Stimulated activated CD4-positive, alpha-beta T cell treated with anti-CD3 and anti-CD28 coated beads, Interleukin-2, amount 100 ng/mL, for 4 hours (primary cell): ENCODE measurements at regions not wholly inside any gene's neighbourhood (a gene's known extent, or its start where the extent isn't known, plus 50 kb on each side); places are given as distances from the start of the nearest gene placed in this dataset.

Experiments
- DNase-seq: peaks from one replicate; pipeline ENCODE4 v3.0.0-alpha.2; 2020; ENCODE audit warnings: low read depth

- no peak for DNase-seq
These were observed 469.6 kb downstream of the NPHP4 start for GRCh38 chr1:5522531-5523145.

GRCh38 chr1:5519366-5520135 lies 472.7 kb downstream of the NPHP4 start:
- no peak for DNase-seq

- DNase-seq, result no peak
These were observed 475.5 kb downstream of the NPHP4 start for GRCh38 chr1:5516756-5517155.

- no peak for DNase-seq
These were observed 476.7 kb downstream of the NPHP4 start for GRCh38 chr1:5515501-5515900.

- DNase-seq, result peak; percentile 50
These were observed 477.6 kb downstream of the NPHP4 start for GRCh38 chr1:5514527-5515183.

DNA sequence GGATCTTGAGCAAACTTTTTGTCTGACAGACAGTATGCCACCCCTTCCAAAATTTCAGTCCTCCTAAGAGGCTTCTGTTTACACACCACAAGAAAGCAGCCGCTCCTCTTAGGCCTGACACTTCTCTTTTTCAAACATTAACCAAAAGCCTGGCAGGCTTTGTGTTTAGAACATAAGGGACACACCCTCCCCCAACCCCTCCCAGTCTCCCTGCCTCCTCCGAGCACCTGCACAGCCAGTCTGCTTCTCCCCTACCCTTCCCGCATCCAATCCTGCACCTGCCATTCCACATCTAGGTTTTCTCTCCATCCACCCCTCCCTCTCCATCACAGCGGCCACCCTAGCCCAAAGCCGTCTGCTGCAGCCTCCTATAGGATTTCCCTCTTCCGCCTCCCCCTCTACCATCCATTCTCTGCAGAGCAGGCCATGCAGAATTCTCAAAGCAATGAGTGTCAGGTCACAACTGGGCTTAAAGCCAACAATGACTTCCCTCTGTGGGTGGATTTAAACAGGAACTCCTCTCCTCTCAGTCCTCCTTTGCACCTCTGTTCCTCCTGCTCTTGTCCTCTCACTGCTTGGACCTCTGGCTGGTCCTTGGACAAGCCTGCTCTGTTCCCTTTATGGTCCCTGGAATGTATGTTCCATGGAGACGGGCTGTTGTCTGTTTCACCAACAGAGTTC lies 478.2 kb downstream of the NPHP4 start:
- DNase-seq, result no peak

DNA sequence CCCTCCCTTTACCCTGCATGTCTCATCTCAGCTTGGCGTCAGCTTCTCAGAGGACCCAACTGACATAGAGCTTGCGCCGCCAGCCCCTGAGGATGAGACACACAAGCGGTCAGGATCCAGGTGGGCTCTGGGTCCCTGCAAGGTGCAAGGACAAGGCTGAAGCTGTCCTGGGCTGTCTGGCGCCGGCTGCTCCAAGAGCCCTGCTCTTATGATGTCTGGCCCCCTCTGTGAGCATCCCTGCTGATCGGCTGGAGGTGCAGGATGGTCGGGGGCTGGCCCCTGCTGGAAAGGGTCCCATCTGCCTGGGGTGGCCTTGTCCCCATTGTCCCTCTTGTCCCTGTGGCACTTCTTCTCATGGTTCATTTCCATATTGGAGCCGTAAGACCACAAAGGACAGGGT lies 479.0 kb downstream of the NPHP4 start:
- DNase-seq, result no peak

DNA sequence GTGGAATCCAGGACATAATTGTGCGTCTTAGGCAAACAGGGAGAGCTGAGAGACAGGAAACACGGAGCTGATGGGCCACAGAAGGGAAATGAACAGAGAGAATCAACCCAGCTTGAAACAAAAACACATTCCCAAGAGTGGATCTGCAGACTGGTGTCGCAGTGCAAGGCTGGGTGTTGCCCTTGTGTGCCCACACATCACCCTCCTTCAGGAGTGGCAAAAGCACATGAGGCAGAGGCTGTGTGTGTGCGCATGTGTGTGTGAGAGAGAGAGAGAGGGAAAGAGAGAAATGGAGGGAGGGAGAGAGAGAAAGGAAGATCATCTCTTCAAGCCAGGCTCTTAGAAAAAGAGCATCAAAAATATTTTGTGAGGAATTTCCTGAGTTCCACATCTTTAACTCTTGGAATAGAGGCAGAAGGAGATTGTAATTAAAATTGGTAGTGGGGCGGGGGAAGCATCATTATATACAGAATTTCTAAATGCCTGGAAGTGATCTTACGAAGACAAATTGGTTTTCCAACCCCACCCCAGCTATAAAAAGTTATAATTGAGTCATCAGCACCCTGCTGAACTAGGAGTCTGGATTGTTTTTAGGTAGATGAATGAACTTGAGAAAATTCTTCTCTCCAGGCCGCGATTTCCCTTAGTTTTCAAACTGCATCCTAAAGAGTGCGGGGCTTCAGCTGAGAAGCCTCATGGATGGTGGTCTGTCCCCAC lies 480.7 kb downstream of the NPHP4 start:
- no peak for DNase-seq

GRCh38 chr1:5509664-5510452 lies 482.4 kb downstream of the NPHP4 start:
- peak; percentile 38 for DNase-seq

- DNase-seq, result no peak
These were observed 483.4 kb downstream of the NPHP4 start for GRCh38 chr1:5508669-5509330.

GRCh38 chr1:5507340-5507739 lies 484.9 kb downstream of the NPHP4 start:
- no peak for DNase-seq

GRCh38 chr1:5506634-5507033 lies 485.6 kb downstream of the NPHP4 start:
- no peak for DNase-seq

GRCh38 chr1:5505944-5506343 lies 486.3 kb downstream of the NPHP4 start:
- DNase-seq, result no peak

DNA sequence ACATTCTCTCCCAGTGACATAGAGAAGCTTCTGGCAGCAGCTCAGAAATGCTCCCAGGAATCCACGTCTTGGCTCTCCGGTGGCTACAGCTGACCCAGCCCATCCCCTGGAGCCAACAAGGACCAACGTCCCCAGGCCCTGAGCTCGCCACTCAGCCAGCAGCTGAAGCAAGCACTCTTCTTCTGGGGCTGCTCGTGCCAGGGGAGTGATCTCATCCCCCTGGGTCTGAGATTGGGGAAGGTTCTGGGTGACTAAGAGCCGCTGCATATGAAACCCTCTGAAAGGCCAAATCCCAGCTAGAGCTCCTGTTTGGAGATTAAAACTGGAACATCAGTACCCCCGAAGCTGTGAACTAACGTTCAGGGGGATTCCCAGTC lies 487.9 kb downstream of the NPHP4 start:
- DNase-seq, result no peak

DNA sequence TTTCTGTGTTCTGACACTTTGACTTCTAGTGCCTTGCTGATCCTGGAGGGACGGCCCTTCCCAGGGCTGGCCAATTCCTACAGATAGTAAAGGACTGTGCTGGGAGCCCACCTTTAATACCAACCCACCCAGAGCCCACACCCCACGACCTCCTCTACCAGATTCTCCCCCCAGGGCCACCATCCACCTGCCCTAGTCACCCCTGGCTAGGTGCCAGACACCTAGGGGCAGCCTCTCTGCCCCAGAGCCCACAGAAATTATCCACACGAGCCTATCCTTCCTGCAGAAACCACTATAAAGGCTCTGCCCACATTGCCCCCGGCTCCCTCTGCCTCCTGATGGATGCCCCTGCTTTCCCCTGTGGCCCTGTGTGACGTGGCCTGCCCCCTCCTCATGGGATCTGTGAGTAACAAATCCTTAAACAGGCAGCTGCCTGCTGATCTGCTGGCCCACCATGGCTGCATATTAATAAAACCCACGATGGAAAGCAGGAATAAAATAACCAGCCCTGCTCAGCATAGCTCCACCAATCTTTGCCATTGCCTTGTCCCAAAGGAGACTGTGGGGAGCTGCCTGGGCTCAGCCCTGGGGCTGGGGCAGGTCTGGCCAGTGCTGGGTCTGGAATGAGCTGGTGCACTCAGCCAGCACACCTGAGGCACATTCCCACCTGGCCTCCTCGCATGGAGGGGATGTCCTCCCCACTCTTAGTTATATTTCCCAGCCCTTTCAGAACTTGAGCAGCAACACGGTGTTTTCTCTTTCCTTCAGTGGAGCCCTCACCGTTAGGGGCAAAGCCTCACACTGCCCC lies 488.5 kb downstream of the NPHP4 start:
- DNase-seq, result no peak

DNA sequence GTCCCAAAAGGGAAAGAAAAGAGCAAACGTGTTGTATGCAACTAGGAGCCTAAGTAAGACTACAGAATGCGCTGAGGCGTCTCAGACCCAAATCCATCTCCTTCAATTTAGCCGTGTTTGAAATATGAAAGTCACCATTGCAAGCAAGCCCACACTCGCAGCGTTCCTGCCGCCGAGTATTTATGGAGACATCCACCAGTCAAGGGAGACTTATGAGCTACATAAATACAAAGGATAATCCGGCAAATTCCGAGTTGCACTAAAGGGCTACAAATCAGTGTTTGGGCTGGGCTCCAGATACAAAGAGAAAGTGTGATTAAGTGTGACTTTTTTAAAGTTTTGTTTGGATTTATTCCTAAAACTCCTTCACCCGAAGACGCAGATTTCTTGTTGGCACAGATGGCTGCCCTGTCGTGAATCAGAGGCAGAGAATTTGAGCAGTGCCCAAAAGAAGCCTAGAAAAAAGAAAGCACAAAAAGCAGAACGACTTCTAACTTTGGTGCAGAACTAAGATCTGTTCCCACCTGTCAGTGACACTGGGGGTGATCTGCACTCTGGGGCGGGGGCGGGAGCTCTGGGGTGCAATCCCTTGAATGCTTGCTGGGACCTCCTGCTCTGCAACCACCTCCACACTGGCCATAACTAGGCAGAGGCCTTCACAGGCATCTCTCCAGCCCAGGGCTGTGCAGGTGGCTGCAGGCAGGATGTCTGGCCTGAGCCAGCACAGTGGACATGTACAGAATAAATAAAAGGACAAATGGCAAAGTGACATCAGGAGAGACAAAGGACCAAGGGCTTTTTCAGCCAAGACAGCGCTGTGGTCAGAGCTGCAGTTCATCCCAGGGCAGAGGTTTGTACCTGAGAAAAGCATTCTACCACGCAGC lies 489.7 kb downstream of the NPHP4 start:
- no peak for DNase-seq

GRCh38 chr1:5501206-5501930 lies 490.9 kb downstream of the NPHP4 start:
- DNase-seq, result no peak

GRCh38 chr1:5500541-5500940 lies 491.7 kb downstream of the NPHP4 start:
- no peak for DNase-seq
